Central memory CD4-positive, alpha-beta T cell (primary cell): ENCODE measurements at regions not wholly inside any gene's neighbourhood (a gene's known extent, or its start where the extent isn't known, plus 50 kb on each side); places are given as distances from the start of the nearest gene placed in this dataset.

ENCODE experiments used
- DNase-seq: peaks from one replicate; pipeline ENCODE4 v3.0.0; 2022

DNA sequence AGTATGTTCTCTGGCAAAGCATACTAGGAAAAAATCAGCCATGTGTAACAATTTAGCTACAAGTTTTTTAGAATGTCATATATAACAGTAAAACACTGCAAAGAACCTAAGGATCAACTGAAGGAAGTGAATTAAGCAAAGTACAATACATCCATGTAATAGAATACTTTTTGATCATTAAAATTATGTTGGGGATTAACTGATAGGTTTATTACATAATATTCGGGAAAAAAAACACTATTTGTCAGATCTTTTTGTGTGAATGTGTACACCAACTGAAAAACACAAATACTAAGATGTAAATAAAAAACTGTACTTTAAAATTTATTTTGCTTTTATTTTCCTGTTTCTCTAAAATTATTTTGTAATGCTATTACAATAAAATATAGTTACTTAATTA, 185.5 kb upstream of the DYNLRB2 start:
- DNase-seq, result no peak

DNA sequence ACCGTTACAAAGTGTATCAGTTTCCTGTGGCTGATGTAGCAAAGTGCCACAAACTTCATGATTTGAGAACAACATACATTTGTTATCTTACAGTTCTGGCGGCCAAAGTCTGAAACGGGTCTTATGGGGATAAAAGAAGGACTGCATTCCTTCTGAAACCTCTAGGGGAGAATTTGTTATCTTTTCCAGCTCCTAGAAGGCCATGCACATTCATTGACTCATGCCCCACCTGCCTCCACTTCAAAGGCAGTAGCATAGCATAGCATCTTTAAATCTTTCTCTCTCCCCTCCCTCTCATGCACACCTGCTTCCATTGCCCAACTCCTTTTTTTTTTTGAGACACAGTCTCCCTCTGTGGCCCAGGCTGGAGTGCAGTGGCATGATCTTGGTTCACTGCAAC, 190.7 kb upstream of the DYNLRB2 start:
- DNase-seq, result no peak

DNA sequence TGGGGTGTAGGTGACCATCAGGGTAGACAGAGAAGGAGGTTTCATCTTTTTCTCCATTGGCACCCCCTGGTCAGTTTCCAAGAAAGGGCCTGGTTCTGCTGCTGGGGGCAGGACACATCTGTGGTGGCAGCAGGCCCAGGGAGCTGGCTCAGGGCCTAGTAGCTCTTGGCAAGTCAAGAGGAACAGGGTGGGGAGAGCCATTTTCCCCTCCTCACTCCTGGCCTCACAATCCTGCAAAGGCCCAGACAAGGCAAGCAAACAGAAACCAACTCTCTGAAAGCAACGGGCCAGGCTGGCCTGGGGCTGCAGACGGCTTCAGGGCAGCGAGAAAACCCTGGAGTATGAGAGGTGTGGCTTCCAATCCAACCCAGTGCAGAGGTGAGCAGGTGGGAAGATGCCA, 192.9 kb upstream of the DYNLRB2 start:
- DNase-seq, result no peak

DNA sequence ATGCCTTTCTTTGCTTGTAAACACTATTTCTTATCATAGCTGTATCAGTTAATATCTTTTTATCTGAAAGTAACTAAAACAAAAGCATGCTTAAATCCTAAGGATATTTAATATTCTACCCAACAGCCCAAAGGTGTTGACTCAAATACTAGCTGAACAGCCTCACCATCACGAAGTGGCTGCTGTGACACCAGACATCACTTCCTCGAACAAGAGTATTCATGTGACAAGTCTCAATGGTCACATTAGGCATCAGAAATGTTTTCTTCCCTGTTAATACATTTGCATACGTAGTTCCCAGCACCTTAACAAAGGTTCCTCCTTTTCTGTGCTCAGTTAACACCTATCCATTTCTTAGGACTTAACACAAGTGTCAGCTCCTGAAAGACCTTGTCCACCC, 193.8 kb upstream of the DYNLRB2 start:
- DNase-seq, result no peak

DNA sequence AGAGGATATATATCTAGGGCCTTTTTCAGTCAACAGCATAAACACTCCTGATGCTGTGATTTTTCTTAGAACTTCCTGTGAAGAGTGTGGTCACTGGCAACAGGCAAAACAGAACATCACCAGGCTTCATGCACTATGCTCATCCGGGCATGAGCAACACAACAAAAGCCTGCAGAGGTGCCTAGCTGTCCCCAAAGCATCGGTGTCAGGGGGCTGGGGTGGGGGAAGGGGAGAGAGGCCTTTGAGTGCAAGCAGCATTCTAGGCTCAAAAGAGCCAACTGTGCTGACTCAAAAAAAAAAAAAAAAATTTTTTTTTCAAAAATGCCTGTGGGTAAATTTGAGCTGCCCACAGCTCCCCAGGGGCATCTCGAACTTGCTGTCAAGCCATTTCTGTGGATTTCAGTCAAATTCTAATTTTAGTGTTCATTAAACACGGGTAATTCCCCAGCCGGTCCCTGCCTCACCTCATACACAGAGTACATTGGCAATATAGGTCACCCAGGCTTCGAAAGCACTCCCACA, 194.6 kb upstream of the DYNLRB2 start:
- no peak for DNase-seq

DNA sequence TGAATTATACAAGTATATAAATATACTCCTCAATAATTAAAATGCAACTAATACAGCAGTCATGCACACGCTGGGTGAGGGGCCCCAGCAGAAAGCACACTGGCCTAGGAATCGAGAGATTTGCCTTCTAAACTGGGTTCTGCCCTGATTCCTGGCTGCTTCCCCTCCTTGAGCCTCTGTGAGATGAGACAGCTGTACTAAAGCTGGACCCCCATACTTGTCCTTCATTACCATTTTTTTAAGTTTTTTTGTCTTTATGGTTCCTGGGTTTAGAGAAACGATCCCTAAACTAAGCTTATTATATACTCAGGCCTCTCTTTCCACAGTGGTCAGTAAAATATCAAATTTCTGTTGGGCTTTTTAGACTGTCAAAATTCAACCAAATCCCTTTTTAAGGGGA, 195.1 kb upstream of the DYNLRB2 start:
- DNase-seq, result no peak

DNA sequence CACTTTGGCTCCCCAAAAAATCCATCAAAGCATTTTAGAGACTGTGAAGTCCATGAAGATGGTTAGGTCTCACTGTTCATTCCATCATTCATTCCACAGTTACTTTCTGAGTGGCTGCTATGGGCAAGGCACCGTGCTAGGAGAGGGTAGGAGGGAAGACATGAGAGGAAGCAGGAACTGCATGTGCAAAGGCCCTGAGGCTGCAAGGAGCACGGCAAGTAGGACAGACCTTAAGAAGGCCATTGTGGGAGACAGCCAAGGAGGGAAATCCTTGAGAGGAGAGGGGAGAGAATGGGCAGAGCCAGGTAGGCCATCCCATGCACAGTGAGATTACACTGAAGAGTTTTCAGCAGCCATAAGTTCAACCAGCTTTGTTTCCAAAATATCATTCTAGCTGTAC, 196.2 kb upstream of the DYNLRB2 start:
- DNase-seq, result no peak

DNA sequence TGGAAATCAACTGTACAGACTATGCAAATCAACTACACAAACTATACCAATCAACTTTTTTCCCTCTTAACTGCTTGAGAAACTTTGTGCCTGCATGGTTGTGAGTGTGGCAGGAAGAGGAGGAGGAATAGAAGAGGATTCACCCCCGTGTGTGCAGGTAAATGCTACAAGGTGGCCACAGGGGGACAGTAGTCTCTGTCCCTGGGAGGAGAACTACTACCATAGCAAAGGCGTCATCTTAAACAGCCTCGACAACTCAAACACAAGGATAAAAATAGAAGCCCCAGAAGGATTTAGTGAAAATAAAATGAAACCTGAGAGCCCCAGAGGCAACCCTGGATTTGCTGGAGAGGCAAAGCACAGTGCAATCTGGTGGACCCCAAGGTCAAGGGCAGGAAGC, 199.5 kb upstream of the DYNLRB2 start:
- DNase-seq, result no peak

DNA sequence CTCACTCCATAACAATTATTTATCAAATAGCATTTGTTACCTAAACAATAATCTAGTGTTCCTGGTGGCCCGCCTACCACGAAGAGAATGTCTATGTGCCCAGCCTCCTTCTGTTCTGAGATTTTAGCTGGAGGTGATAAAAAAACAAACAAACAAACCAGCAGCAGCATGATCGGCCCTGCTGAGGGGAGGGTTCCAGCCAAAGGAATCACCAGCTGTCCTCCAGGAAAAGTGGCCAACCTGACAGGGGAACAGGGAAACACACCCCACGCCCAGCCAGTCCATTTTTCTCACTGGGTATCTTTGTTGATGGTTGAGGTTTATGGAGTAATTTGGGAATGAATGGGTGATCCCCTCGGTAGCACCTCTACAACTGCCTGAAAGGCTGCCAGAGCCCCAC, 203.0 kb upstream of the DYNLRB2 start:
- no peak for DNase-seq

DNA sequence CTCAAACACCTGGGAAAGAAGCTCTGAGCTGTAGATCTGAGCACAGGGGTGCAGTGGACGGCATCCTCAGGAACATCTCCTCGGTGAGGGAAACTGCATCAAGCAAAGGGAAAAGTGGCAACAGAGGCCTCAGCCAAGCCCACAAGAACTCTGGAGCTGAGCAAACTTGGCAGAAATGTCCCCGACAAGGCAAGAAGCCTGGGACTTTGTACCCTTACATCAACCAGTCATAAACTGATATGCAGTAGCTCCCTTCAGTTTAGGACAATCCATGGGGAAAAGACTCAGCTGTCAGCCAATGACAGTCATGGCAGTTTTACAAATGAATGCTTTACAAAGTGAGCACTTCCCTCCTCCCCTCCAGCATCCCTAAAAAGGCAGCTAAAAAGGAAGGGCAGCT, 210.0 kb upstream of the DYNLRB2 start:
- no peak for DNase-seq

DNA sequence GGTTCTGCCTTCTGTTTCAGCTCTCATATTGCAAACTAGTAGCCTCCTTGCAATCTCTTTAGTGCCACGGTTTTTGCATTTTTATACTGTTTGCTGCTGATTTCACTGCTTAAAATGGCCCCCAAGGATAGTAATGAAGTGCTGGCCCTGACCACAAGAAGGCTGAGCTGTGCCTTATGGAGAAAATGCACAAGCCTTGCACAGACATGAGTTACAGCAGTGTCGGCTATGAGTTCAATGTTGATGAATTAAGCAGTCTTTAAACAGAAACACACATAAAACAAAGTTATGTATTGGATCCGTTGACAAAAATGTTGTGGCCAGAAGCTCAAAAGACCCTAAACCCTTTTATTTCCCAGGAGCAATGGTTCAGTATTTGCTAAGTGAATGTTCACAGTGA, 210.6 kb upstream of the DYNLRB2 start:
- no peak for DNase-seq

DNA sequence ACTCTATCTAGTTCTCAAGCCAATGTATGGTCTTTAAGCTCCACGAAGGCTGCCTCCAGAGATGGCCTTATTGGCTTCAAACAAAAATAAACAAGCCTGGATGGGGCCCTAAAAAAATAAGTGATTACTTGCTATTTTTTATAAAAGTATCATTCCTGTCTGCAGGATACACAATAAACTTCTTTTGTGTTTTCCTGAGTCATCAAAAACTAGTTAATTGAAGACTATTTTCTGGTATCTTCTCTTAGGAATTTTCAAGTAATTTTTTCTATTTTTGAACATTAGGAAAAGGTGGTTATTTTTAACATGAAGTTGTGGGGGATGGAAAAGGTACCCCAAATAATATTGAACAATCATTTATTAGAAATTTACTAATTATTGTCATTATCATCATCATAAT, 213.1 kb upstream of the DYNLRB2 start:
- no peak for DNase-seq

DNA sequence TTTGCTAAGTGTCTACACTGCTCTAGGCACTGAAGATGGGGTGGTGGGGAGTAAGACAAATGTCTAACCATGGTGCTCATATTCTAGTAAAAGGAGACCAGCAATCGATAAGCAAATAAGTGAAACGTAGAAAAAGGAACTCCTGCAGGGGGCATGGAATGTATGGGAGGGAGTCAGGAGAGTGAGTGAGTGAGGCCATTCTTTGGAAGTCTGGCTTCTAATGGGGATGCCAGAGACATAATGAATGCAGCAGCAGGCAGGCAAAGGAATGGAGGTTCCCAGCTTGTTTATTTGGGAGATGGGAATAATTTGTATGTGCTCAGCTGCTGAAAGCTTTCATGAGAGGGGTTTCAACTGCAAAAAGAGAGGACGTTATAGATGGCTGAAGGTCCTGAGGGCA, 216.4 kb upstream of the DYNLRB2 start:
- DNase-seq, result no peak

DNA sequence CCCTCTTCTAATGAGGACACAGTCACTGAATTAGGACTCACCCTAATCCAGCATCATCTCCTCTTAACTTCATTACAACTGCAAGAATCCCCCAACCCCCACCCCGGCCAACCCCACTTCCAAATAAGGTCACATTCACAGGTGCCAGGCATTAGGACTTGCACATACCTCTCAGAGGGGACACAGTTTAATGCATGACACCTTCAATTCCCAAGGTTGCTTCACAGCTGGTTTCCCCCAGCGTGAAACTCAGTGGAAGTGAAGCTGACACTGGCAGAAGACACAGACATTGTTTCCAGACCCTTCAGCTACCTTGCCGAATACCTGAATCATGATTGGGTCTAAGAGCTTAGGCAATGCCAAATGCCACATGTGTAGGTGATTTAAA, 217.0 kb upstream of the DYNLRB2 start:
- DNase-seq, result no peak

DNA sequence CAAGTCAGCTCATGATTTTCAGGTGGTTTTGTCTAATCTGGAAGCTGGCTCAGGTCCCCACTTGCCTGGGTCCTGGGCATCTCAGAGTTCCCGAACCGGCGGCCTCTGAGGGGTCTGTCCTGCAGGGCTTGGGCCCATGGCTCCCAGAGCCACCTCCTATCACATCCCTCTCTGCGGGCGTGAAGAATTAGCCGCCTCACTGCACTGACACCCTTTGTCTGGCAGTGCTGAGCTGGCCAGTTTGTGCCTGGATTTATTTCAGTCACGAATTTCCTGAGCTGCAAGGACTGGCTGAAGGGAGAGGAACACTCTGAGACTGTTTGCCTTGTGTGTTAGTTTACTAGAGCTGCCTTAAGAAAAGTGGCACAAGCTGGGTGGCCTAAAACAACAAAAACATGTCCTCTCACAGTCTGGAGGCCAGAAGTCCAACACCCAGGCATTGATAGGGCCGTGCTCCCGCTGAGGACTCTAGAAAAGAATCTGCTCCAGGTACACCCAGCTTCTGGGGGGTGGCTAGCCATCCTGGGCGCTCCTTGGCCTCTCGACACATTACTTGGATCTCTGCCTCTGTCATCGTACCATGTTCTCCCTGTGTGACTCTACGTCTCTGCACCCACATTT, 217.5 kb upstream of the DYNLRB2 start:
- DNase-seq, result no peak

DNA sequence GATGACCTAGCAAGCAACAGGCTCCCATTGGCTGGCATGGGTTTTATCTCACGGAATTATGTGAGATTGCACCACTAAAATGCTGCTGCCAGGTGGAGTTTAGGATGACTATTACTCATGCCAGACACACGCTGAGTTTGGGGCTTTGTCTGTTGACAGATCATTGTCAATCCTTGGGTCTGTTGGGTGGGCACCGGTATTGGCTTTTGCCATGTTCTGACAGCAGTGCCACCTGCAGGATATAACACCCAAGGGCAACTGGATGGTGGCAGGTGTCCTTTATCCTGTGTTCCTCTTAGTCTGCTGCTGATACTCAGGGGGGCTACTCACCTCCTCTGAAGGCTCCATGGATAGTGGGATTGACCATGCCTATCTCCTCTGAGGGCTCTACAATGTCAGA, 221.6 kb upstream of the DYNLRB2 start:
- DNase-seq, result no peak

DNA sequence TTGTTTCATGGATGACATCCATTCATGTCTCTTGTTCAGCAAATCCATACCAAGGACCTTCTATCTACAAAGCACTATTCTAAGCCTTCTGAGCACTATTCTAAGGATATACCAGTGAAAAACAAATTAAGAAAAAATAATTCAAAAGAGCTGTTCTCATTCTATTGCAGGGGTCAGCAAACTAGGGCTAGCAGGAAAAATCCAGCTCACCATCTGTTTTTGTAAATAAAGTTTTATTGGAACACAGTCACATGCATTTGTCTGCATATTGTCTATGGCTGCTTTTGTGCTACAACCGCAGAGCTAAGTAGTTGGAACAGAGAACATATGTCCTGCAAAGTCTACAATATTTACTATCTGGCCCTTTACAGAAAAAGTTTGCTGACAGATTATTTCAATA, 222.7 kb upstream of the DYNLRB2 start:
- no peak for DNase-seq

DNA sequence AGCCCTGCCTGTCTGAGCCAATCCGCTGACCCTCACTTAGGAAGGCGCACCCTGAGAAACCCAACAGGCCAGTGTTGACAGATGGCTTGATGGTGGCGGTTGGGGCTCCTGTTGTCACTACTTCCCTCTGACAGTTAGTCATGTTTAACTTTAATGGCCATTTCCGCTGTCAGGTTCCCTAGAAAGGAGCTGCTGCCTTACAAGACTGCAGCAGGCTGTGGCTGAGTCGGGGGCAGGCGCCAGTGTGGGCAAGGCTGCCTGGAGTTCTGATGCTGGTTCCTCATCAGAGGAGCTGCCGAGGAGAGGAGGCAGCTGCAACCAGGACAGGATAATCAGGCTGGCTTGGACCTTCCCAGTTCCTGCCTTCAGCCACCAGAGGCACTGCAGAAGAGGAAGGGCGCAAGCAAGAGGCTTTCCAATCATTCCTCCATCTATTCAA, 223.2 kb upstream of the DYNLRB2 start:
- no peak for DNase-seq

DNA sequence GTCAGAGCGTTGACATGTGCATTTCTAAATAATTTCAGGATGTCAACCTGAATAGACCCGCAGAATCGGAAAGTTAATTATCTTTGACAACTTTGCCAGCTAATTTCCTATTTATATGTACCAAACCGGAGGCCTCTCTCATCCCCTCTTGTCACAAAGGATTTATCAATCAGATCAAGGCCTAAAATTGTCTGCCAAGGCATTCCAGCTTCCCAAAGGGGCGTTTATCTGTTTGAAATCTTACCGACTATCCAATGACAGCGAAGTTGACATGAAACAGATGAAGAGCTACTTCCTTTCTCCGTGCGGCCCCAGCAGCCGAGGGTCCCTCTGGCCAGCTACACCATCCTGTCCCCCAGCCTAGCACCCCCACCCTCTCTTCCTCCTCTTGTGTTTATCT, 223.7 kb upstream of the DYNLRB2 start:
- DNase-seq, result no peak

DNA sequence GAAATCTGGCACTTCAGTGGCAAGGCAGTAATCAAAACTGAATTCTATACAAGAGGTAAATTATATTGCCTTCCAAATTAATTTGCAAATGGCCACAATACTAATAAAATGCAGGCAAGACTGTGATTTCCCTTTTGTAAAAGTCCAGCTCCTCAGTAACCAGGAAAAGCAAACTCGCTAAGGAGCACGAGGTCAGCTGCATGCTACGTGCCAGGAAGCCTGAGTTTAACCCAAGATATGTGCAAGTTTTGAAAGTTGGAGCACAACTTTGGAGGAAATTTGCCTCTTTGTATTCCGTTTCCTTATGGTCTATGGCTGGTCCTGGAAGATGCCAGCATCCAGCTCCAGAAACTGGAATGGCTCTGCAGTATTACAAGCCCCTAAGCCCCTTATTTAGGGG, 226.8 kb upstream of the DYNLRB2 start:
- no peak for DNase-seq

DNA sequence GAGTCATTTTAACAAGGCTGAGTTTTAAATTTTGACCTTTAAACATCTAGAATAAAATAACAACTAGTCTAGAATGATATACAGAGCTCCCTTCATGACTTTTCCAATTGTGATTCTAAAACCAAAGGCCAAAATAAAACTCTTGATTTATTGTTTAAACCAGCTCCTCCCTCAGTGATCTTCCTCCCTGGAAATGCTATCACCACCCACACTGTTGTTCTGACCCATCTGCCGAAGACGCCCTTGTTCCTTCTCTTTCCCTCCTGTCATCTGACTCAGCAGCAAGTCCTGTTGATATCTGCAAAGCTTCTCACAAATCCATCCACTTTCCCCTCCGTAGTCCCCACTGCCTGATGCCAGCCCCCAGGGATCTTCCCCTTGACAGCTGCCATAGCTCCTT, 231.6 kb upstream of the DYNLRB2 start:
- no peak for DNase-seq

DNA sequence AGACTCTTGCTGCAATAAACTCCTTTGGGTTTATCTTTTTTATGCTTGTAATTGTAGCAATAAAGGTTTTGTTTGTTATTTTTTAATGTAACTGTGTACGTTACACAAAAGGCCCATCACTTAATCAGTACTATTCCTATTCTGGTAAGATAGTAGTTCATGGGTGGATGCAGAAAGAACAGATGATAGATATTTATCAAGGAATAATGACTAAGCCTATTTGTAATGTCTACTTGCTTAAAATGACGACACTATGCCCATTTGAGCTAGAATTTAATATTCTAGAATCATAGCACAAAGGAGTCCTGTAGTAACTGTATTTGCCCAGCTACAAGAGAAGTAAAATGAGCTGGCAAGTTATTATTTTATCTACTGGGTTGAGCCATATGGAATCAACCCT, 235.4 kb upstream of the DYNLRB2 start:
- no peak for DNase-seq

DNA sequence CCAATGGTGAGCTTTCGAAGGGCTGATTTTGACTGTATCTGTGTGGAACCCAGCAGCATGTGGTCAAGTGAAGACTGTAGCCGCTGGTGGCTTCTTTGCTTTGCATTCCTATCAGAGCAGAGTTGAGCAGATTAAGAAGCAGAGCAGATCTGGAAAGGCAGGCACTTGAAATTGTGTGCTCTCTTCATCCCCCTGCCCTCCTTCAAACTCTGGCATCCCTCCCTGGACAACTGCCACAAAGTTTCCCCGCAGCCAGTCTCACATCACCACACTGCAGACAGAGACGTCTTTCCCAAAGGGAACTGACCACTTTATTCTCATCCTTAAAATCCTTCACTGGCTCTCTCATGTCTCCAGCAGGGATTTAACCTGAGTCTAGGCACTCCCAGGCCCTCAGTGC, 237.1 kb upstream of the DYNLRB2 start:
- DNase-seq, result no peak

DNA sequence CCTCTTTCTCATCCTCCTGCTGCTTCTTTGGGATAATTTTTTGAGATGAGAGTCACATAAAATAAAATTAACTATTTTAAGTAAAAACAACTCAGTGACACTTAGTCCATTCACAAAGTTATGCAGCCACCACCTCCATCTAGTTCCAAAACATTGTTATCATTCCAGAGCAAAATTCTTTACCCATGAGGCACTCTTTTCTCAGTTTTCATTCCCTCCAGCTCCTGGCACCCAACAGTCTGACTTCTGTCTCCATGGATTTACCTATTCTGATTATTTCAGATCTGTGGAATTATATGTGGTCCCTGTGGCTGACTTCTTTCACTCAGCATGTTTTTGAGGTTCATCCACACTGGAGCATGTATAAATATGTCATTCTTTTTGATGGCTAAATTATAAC, 239.9 kb upstream of the DYNLRB2 start:
- DNase-seq, result no peak

DNA sequence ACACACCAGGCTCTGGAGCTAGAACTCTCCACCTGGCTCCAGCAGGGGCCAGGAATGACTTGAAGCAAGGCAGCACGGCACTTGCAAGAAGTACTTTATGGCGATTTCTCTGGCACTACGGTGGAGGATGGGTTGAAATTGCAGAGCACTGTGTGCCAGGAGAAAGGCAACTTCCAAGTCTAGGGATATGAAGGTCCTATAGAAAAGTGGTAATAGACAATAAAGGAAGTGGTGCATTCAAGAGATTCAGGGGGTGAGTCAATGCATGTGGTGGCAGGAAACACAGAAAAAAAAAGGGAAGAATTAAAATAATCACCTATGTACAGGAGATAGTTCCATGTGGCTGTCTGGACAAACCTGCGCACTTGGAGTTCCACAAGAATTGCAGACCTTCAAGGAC, 240.3 kb upstream of the DYNLRB2 start:
- no peak for DNase-seq

DNA sequence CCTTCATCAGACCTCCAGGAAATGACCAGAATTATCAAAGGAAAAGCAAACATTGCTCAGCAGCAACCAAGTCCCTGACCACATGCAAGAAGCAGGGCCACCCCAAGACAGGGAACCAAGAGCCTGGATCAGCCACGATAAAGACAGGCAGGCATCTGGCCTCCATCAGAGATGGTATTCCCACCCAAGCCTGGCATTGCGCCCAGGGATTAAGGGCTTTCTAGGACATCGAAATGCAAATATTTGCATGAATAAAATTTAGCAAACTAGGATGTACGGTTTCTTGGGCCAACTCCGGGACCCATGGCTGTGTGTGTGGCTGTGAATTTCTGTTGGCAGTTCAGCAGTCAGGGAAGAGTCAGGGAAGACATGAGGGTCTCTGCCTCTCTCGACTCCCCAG, 241.4 kb upstream of the DYNLRB2 start:
- no peak for DNase-seq
